Ovary (tissue), 7 donors: ENCODE measurements at regions not wholly inside any gene's neighbourhood (a gene's known extent, or its start where the extent isn't known, plus 50 kb on each side); places are given as distances from the start of the nearest gene placed in this dataset.

ENCODE experiments used
- DNase-seq, 5 donors: peaks; one replicate each; pipeline ENCODE4 v3.0.0-alpha.2; 2019 to 2020
- H3K27ac ChIP-seq, 2 donors: fragments of 200-600 bp; one replicate each; pipeline versions ENCODE4 v1.5.1 to v1.8.0; 2019 to 2022
- H3K27me3 ChIP-seq: fragments of 200-600 bp; one replicate; pipeline ENCODE4 v1.8.0; 2022
- H3K36me3 ChIP-seq: fragments of 200-600 bp; sonication (generic); one replicate; pipeline ENCODE4 v1.5.1; 2019
- H3K4me1 ChIP-seq: one replicate; pipeline ENCODE4 v1.8.1; 2013; ENCODE audit warnings: mild to moderate bottlenecking, moderate library complexity; ENCODE audit not compliant: insufficient read depth
- H3K4me3 ChIP-seq: fragments of 200-600 bp; sonication (generic); one replicate; pipeline ENCODE4 v1.5.1; 2017
- H3K9me3 ChIP-seq, 2 donors: fragments of 200-600 bp in 1 of 2; sonication (generic) in 1 of 2; one replicate each; pipeline versions ENCODE4 v1.5.1 to v1.8.1; 2013 to 2019; ENCODE audit warnings: mild to moderate bottlenecking in 1 of 2, moderate library complexity in 1 of 2
- EP300 ChIP-seq: sonication (generic); formaldehyde crosslinking; IDR thresholded peaks from one replicate; pipeline ENCODE4 v1.6.1; 2017; ENCODE audit warnings: antibody characterized with exemption
- POLR2A ChIP-seq: fragments of 450-650 bp; IDR thresholded peaks from one replicate; pipeline ENCODE4 v1.6.1; 2017; ENCODE audit warnings: antibody characterized with exemption, mild to moderate bottlenecking, moderate library complexity
- WGBS, 3 donors: extraction: QIAGEN DNeasy Blood & Tissue Kit in 1 of 3; methylation state at CpG; one replicate each; pipeline versions ENCODE4 v1.1.5 to v1.1.7; 2013 to 2017; 5-methylcytosine and 5-hydroxymethylcytosine counted together
- intact Hi-C, 4 donors: fragments of 100-400 bp; cut with DNase I; formaldehyde crosslinking; loops; one replicate each; pipeline versions ENCODE4 v1.11.0 to v1.15.1; 2022 to 2023
- TF ChIP-seq, protein P1 (sequence below), 3 donors: fragments of 450-650 bp in 2 of 3; fragments of 200-600 bp in 1 of 3; IDR thresholded peaks; one replicate each; pipeline versions ENCODE4 v1.5.1 to v1.8.0; 2016 to 2022; ENCODE audit warnings: antibody characterized with exemption in 3 of 3, mild to moderate bottlenecking in 1 of 3
- donor health status: DM: no; HTN: no; CAD: no; lungs with moderate emphysema.
- donor health status: DM: no; HTN: no; CAD: no.
- donor health status: Bipolar disorder and iron deficiency.
- donor health status: DM: no; HTN: no; CAD: no.
- donor health status: DM: yes; HTN: yes; CAD: no.

DNA sequence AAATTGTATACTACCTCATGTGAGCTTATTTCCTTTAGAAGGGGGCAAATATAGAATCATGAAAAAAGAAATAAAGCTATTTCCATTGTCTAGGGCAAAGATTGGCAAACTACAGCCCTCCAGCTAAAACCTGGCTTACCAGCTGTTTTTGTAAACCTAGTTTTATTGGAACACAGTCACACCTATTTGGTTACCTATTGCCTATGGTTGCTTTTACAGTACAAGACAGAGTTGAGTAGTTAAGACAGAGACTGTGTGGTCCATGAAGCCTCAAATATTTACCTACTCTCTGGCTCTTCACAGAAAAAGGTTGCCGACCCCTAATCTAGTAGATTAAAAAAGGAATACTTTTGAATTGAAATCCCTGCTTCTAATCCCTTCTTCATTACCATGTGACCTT, 88.8 kb upstream of the ENPP6 start:
- intact Hi-C loops = no loop called here
- H3K4me1 ChIP-seq = no peaks in the 10 kb centered on the region
- H3K27ac ChIP-seq = no peak overlapping the region
- 87 to 90% (median 88%) methylated on average over 1 of the region's 1 CpG for WGBS, 3 donors
- H3K9me3 ChIP-seq = no peaks in the 10 kb centered on the region
- no peak overlapping the region for H3K4me3 ChIP-seq
- H3K27me3 ChIP-seq = no peaks in the 10 kb centered on the region
- TF ChIP-seq, protein P1, sequence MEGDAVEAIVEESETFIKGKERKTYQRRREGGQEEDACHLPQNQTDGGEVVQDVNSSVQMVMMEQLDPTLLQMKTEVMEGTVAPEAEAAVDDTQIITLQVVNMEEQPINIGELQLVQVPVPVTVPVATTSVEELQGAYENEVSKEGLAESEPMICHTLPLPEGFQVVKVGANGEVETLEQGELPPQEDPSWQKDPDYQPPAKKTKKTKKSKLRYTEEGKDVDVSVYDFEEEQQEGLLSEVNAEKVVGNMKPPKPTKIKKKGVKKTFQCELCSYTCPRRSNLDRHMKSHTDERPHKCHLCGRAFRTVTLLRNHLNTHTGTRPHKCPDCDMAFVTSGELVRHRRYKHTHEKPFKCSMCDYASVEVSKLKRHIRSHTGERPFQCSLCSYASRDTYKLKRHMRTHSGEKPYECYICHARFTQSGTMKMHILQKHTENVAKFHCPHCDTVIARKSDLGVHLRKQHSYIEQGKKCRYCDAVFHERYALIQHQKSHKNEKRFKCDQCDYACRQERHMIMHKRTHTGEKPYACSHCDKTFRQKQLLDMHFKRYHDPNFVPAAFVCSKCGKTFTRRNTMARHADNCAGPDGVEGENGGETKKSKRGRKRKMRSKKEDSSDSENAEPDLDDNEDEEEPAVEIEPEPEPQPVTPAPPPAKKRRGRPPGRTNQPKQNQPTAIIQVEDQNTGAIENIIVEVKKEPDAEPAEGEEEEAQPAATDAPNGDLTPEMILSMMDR (IDR thresholded peaks at IDR 0.05) = no peak
- no peak for TF ChIP-seq POLR2A
- TF ChIP-seq EP300 = no peak
- no peaks in the 10 kb centered on the region for H3K36me3 ChIP-seq
- no peak for DNase-seq

DNA sequence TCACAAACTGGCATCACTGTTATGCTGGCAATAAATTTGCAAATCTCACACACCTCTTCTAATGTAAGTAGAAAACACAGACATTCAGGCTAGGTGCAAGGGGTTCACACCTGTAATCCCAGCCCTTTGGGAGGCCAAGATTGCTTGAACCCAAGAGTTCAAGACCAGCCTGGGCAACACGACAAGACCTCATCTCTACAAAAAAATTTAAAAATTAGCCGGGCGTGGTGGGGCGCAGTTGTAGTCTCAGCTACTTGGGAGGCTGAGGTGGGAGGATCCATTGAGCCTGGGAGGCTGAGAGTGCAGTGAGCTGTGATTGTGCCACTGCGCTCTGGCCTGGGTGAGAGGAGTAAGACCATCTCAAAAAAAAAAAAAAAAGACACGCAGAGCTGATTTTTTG, 83.1 kb upstream of the ENPP6 start:
- 96 to 98% (median 97%) methylated on average over 6 of the region's 6 CpGs for WGBS, 3 donors
- no peaks in the 10 kb centered on the region for H3K36me3 ChIP-seq
- intact Hi-C loops = no loop called here
- no peak overlapping the region for H3K4me3 ChIP-seq
- no peaks in the 10 kb centered on the region for H3K4me1 ChIP-seq
- no peaks in the 10 kb centered on the region for H3K27me3 ChIP-seq
- no peak for TF ChIP-seq EP300
- TF ChIP-seq, protein P1 (IDR thresholded peaks at IDR 0.05) = no peak
- TF ChIP-seq POLR2A = no peak
- H3K9me3 ChIP-seq = no peaks in the 10 kb centered on the region
- H3K27ac ChIP-seq = no peak overlapping the region
- DNase-seq = no peak

DNA sequence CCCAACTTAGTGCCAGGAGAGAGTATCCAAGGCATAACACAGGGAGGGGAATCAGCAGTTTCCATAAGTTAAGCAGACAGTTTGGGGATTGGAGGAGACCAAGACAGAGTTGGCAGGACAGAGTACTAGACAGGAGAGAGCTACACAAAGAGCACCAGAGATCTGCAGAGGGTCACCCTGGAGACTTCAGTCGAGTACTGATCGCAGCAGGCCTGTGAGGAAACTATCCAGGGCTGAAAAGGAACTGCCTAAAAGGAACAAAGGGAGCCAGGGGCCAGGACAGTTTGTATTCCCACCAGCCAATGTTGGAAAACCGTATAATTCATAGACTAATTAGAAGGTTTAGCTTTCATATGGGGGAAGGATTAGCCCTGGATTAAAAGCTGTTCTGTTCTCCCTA, 80.6 kb upstream of the ENPP6 start:
- WGBS, 3 donors = 48 to 80% (median 77%) methylated on average over 3 of the region's 3 CpGs
- Histone ChIP-seq H3K4me1 (no peaks in the 10 kb centered on the region), H3K27ac (no peak overlapping the region), H3K4me3 (no peak overlapping the region), H3K9me3 (no peaks in the 10 kb centered on the region), H3K27me3 (no peaks in the 10 kb centered on the region), H3K36me3 (no peaks in the 10 kb centered on the region)
- DNase-seq = no peak
- TF ChIP-seq EP300 (no peak), POLR2A (no peak)
- TF ChIP-seq, protein P1 (IDR thresholded peaks at IDR 0.05) = no peak
- intact Hi-C loops = no loop called here

DNA sequence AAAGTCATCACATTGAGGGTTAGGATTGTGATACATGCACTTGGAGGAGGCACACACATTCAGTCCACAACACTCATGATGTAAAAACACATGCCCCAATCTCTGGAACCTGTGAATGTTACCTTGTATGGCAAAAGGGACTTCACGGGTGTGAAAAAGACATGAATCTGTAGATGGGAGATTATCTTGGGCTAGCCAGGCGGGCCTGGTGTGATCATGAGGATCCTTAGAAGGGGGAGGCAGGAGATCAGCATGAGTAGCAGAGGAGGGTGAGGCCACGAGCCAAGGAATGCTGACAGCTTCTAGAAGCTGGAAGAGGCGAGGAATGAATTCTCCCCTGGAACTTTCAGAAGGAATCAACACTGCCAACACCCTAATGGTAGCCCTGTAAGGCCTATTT, 77.5 kb upstream of the ENPP6 start:
- DNase-seq = no peak
- H3K4me1 ChIP-seq = no peaks in the 10 kb centered on the region
- intact Hi-C loops = no loop called here
- no peaks in the 10 kb centered on the region for H3K27me3 ChIP-seq
- H3K4me3 ChIP-seq = no peak overlapping the region
- H3K27ac ChIP-seq = no peak overlapping the region
- no peaks in the 10 kb centered on the region for H3K9me3 ChIP-seq
- no peak for TF ChIP-seq POLR2A
- TF ChIP-seq, protein P1 (IDR thresholded peaks at IDR 0.05) = no peak
- no peak for TF ChIP-seq EP300
- WGBS, 3 donors = 94 to 98% (median 97%) methylated on average over 4 of the region's 4 CpGs
- H3K36me3 ChIP-seq = no peaks in the 10 kb centered on the region

DNA sequence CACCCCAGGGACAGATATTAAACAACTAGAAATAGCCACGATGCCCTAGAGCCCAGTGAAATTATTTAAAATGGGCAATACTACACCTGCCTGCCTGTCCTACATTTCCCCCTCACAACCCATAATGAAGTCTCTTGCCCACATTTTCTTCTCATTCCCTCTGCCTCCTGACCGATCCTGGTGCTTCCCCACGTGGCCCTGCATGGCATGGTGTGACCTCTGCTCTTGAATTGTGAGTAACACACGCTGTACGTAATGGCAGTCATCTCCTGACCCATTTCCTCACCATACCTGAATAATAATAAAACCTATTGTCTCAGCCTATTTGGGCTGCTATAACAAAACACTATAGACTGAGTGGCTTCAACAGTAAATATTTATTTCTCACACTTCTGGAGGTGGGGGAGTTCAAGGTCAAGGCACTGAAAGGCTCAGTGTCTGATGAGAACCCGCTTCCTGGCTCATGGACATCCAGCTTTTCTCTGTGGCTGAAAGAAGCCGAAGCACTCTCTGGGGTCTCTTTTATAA, 77.0 kb upstream of the ENPP6 start:
- DNase-seq = no peak
- no peak overlapping the region for H3K27ac ChIP-seq
- intact Hi-C loops = no loop called here
- 82 to 87% (median 82%) methylated on average over 7 of the region's 7 CpGs for WGBS, 3 donors
- no peaks in the 10 kb centered on the region for H3K36me3 ChIP-seq
- TF ChIP-seq POLR2A = no peak
- TF ChIP-seq, protein P1 (IDR thresholded peaks at IDR 0.05) = no peak
- TF ChIP-seq EP300 = no peak
- H3K9me3 ChIP-seq = no peaks in the 10 kb centered on the region
- H3K4me1 ChIP-seq = no peaks in the 10 kb centered on the region
- no peaks in the 10 kb centered on the region for H3K27me3 ChIP-seq
- no peak overlapping the region for H3K4me3 ChIP-seq
